ENCODE measurements at regions not wholly inside any gene's neighbourhood (a gene's known extent, or its start where the extent isn't known, plus 50 kb on each side); places are given as distances from the start of the nearest gene placed in this dataset.

GRCh38 chr1:175814885-175815284 lies 71.5 kb upstream of the TNR start:
- POLR2A ChIA-PET: no interaction called here
- TF ChIP-seq ZNF513 (tag by site-specific recombination; IDR thresholded peaks at IDR 0.05) (no peak), ZNF555 (tag by site-specific recombination; conservative IDR thresholded peaks at IDR 0.05) (no peak), ZNF548 (tag by site-specific recombination; IDR thresholded peaks at IDR 0.05) (no peak)
- TF ChIP-seq, protein P1, sequence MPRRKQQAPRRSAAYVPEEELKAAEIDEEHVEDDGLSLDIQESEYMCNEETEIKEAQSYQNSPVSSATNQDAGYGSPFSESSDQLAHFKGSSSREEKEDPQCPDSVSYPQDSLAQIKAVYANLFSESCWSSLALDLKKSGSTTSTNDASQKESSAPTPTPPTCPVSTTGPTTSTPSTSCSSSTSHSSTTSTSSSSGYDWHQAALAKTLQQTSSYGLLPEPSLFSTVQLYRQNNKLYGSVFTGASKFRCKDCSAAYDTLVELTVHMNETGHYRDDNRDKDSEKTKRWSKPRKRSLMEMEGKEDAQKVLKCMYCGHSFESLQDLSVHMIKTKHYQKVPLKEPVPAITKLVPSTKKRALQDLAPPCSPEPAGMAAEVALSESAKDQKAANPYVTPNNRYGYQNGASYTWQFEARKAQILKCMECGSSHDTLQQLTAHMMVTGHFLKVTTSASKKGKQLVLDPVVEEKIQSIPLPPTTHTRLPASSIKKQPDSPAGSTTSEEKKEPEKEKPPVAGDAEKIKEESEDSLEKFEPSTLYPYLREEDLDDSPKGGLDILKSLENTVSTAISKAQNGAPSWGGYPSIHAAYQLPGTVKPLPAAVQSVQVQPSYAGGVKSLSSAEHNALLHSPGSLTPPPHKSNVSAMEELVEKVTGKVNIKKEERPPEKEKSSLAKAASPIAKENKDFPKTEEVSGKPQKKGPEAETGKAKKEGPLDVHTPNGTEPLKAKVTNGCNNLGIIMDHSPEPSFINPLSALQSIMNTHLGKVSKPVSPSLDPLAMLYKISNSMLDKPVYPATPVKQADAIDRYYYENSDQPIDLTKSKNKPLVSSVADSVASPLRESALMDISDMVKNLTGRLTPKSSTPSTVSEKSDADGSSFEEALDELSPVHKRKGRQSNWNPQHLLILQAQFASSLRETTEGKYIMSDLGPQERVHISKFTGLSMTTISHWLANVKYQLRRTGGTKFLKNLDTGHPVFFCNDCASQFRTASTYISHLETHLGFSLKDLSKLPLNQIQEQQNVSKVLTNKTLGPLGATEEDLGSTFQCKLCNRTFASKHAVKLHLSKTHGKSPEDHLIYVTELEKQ (tag by site-specific recombination; IDR thresholded peaks at IDR 0.05; ENCODE audit: borderline replicate concordance): no peak
- Histone ChIP-seq H3K9me3 (ENCODE audit: control insufficient read depth, insufficient read depth, low read depth, low read length) (no peaks in the 10 kb centered on the region), H3K27ac (ENCODE audit: extremely low read depth, low read depth, low read length) (no peak overlapping the region), H3K36me3 (ENCODE audit: control insufficient read depth in 2 of 2, insufficient read depth in 1 of 2, low read length in 2 of 2) (no peaks in the 10 kb centered on the region), H3K4me3 (ENCODE audit: low read depth, low read length) (no peak overlapping the region), H3K4me1 (ENCODE audit: control insufficient read depth, insufficient read depth, low read length) (no peaks in the 10 kb centered on the region)
- CTCF ChIA-PET: interaction anchor here (0.6 to 1.3 kb wide), 3 partner anchors 9 to 697 kb away, joined by 3 read pairs; no protein-coding TSS in a partner anchor

- no peaks in the 10 kb centered on the region for H3K9me3 ChIP-seq (ENCODE audit: control insufficient read depth, insufficient read depth, low read depth, low read length)
- ChIA-PET POLR2A (no interaction called here), CTCF (no interaction called here)
- H3K36me3 ChIP-seq (ENCODE audit: control insufficient read depth in 2 of 2, insufficient read depth in 1 of 2, low read length in 2 of 2): no peaks in the 10 kb centered on the region
- no peaks in the 10 kb centered on the region for H3K4me1 ChIP-seq (ENCODE audit: control insufficient read depth, insufficient read depth, low read length)
- no peak overlapping the region for H3K27ac ChIP-seq (ENCODE audit: extremely low read depth, low read depth, low read length)
- no peak overlapping the region for H3K4me3 ChIP-seq (ENCODE audit: low read depth, low read length)
- no peak for TF ChIP-seq ZNF549 (tag by site-specific recombination; IDR thresholded peaks at IDR 0.05)
- TF ChIP-seq ZNF555 (tag by site-specific recombination; conservative IDR thresholded peaks at IDR 0.05): no peak
- no peak for TF ChIP-seq ZFP69B (tag by site-specific recombination; IDR thresholded peaks at IDR 0.05)
- TF ChIP-seq MEIS1 (CRISPR knock-in tag; IDR thresholded peaks at IDR 0.05; ENCODE audit: borderline replicate concordance): no peak
- TF ChIP-seq, protein P2, sequence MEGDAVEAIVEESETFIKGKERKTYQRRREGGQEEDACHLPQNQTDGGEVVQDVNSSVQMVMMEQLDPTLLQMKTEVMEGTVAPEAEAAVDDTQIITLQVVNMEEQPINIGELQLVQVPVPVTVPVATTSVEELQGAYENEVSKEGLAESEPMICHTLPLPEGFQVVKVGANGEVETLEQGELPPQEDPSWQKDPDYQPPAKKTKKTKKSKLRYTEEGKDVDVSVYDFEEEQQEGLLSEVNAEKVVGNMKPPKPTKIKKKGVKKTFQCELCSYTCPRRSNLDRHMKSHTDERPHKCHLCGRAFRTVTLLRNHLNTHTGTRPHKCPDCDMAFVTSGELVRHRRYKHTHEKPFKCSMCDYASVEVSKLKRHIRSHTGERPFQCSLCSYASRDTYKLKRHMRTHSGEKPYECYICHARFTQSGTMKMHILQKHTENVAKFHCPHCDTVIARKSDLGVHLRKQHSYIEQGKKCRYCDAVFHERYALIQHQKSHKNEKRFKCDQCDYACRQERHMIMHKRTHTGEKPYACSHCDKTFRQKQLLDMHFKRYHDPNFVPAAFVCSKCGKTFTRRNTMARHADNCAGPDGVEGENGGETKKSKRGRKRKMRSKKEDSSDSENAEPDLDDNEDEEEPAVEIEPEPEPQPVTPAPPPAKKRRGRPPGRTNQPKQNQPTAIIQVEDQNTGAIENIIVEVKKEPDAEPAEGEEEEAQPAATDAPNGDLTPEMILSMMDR (tag by site-specific recombination; IDR thresholded peaks at IDR 0.05): no peak
- TF ChIP-seq PRDM4 (tag by site-specific recombination; IDR thresholded peaks at IDR 0.05): no peak
- TF ChIP-seq KLF9 (tag by site-specific recombination; IDR thresholded peaks at IDR 0.05; ENCODE audit: low read depth): no peak
- no peak for TF ChIP-seq ZNF560 (tag by site-specific recombination; IDR thresholded peaks at IDR 0.05; ENCODE audit: borderline replicate concordance)
- no peak for TF ChIP-seq ZSCAN5A (tag by site-specific recombination; IDR thresholded peaks at IDR 0.05)
- no peak for TF ChIP-seq ZXDB (tag by site-specific recombination; IDR thresholded peaks at IDR 0.05)
- TF ChIP-seq OVOL3 (tag by site-specific recombination; IDR thresholded peaks at IDR 0.05): no peak
- 0 out of 2 replicates have a peak, but pooled peaks have one; percentile 42 for TF ChIP-seq ZNF580 (tag by site-specific recombination; IDR thresholded peaks at IDR 0.05)
- no peak for TF ChIP-seq GLI4 (tag by site-specific recombination; IDR thresholded peaks at IDR 0.05)
- no peak for TF ChIP-seq MZF1 (tag by site-specific recombination; IDR thresholded peaks at IDR 0.05; ENCODE audit: borderline replicate concordance)
- peak; percentile 88 for TF ChIP-seq ZNF146 (tag by site-specific recombination; IDR thresholded peaks at IDR 0.05)
- no peak for TF ChIP-seq ZNF341 (tag by site-specific recombination; IDR thresholded peaks at IDR 0.05; ENCODE audit: low read depth)
- no peak for TF ChIP-seq ZNF169 (tag by site-specific recombination; IDR thresholded peaks at IDR 0.05)
- no peak for TF ChIP-seq KLF10 (tag by site-specific recombination; IDR thresholded peaks at IDR 0.05)
Measured at GRCh38 chr1:175812936-175813335, 69.5 kb upstream of the TNR start.
